ENCODE measurements at regions not wholly inside any gene's neighbourhood (a gene's known extent, or its start where the extent isn't known, plus 50 kb on each side); places are given as distances from the start of the nearest gene placed in this dataset.

- no peak for TF ChIP-seq CTCF (IDR thresholded peaks at IDR 0.05)
- no peak for TF ChIP-seq MAX (CRISPR knock-in tag; IDR thresholded peaks at IDR 0.05)
- no peak for TF ChIP-seq SP1 (CRISPR knock-in tag; conservative IDR thresholded peaks at IDR 0.05)
- no peak for TF ChIP-seq STAT6 (CRISPR knock-in tag; conservative IDR thresholded peaks at IDR 0.05; ENCODE audit: low read depth)
- TF ChIP-seq, protein P1, sequence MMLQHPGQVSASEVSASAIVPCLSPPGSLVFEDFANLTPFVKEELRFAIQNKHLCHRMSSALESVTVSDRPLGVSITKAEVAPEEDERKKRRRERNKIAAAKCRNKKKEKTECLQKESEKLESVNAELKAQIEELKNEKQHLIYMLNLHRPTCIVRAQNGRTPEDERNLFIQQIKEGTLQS (CRISPR knock-in tag; conservative IDR thresholded peaks at IDR 0.05) = no peak
- TF ChIP-seq ETV6 (CRISPR knock-in tag; IDR thresholded peaks at IDR 0.05) = no peak
- TF ChIP-seq MLX (CRISPR knock-in tag; IDR thresholded peaks at IDR 0.05) = no peak
- TF ChIP-seq CBFB (CRISPR knock-in tag; IDR thresholded peaks at IDR 0.05; ENCODE audit: low read depth) = no peak
- TF ChIP-seq NR2C2 (CRISPR knock-in tag; IDR thresholded peaks at IDR 0.05) = no peak
- no peak for TF ChIP-seq FOXP1 (CRISPR knock-in tag; IDR thresholded peaks at IDR 0.05; ENCODE audit: borderline replicate concordance)
- TF ChIP-seq ZNF263 (CRISPR knock-in tag; IDR thresholded peaks at IDR 0.05; ENCODE audit: low read depth) = no peak
- TF ChIP-seq KAT7 (CRISPR knock-in tag; IDR thresholded peaks at IDR 0.05; ENCODE audit: borderline replicate concordance) = no peak
These were observed 637.9 kb downstream of the NXPH1 start for GRCh38 chr7:9071160-9071762.

Measured in WTC11 (cell line).